ENCODE measurements at regions not wholly inside any gene's neighbourhood (a gene's known extent, or its start where the extent isn't known, plus 50 kb on each side); places are given as distances from the start of the nearest gene placed in this dataset.

GRCh38 chr2:56444339-56444738 is 260.5 kb downstream of the CCDC85A start:
- Histone ChIP-seq H2AFZ (ENCODE audit: low read length, unreplicated experiment) (no peak overlapping the region), H3K79me2 (ENCODE audit: control insufficient read depth, insufficient read depth, low read length, unreplicated experiment) (no peaks in the 10 kb centered on the region), H3K27ac (ENCODE audit: low read depth, low read length) (no peak overlapping the region), H3K4me3 (ENCODE audit: low read depth, low read length) (no peak overlapping the region), H3K4me1 (ENCODE audit: control insufficient read depth, insufficient read depth, low read length, unreplicated experiment) (peaks cover 11% of the 10 kb centered on the region), H3K27me3 (ENCODE audit: insufficient read depth, low read length) (no peaks in the 10 kb centered on the region), H3K36me3 (ENCODE audit: insufficient read depth, low read length) (no peaks in the 10 kb centered on the region)

GRCh38 chr2:56448403-56449001 is 264.7 kb downstream of the CCDC85A start:
- Histone ChIP-seq H3K4me1 (ENCODE audit: control insufficient read depth, insufficient read depth, low read length, unreplicated experiment) (peaks cover 11% of the 10 kb centered on the region), H3K4me3 (ENCODE audit: low read depth, low read length) (no peak overlapping the region; the same call in 1 of the 2 replicates), H3K27ac (ENCODE audit: low read depth, low read length) (no peak overlapping the region), H3K36me3 (ENCODE audit: insufficient read depth, low read length) (no peaks in the 10 kb centered on the region), H3K79me2 (ENCODE audit: control insufficient read depth, insufficient read depth, low read length, unreplicated experiment) (no peaks in the 10 kb centered on the region), H3K27me3 (ENCODE audit: insufficient read depth, low read length) (no peaks in the 10 kb centered on the region), H2AFZ (ENCODE audit: low read length, unreplicated experiment) (peak overlapping the region; percentile 33)

DNA sequence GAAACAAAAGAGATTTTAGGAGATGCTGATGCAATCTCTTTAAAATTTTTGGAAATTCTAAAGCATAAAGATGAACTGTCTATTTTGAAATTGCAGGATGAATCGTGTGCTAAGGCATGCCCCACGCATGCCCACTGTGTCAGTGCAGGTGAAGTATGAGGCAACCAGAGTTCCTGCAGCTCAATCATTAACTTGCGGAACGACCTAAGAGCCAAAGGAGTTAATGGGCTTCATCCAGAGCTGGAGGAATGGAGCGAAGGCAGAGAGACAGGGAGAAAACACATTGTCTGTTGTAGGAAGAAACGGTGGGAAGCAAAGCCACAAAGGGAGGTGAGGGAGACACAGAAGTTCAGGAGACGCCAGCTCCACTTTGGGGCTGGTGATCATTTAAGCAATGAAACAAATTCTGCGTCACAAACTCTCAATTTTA is 265.2 kb downstream of the CCDC85A start:
- Histone ChIP-seq H3K4me1 (ENCODE audit: control insufficient read depth, insufficient read depth, low read length, unreplicated experiment) (peaks cover 11% of the 10 kb centered on the region), H2AFZ (ENCODE audit: low read length, unreplicated experiment) (peak overlapping the region; percentile 33)

GRCh38 chr2:56449449-56449860 is 265.7 kb downstream of the CCDC85A start:
- Histone ChIP-seq H3K27ac (ENCODE audit: low read depth, low read length) (no peak overlapping the region), H3K4me1 (ENCODE audit: control insufficient read depth, insufficient read depth, low read length, unreplicated experiment) (peaks cover 11% of the 10 kb centered on the region), H3K79me2 (ENCODE audit: control insufficient read depth, insufficient read depth, low read length, unreplicated experiment) (no peaks in the 10 kb centered on the region), H3K4me3 (ENCODE audit: low read depth, low read length) (no peak overlapping the region), H3K27me3 (ENCODE audit: insufficient read depth, low read length) (no peaks in the 10 kb centered on the region), H2AFZ (ENCODE audit: low read length, unreplicated experiment) (no peak overlapping the region), H3K36me3 (ENCODE audit: insufficient read depth, low read length) (no peaks in the 10 kb centered on the region)

More for the DNA sequence above, 265.2 kb downstream of the CCDC85A start:
- Histone ChIP-seq H3K36me3 (ENCODE audit: insufficient read depth, low read length) (no peaks in the 10 kb centered on the region), H3K79me2 (ENCODE audit: control insufficient read depth, insufficient read depth, low read length, unreplicated experiment) (no peaks in the 10 kb centered on the region), H3K27ac (ENCODE audit: low read depth, low read length) (no peak overlapping the region), H3K27me3 (ENCODE audit: insufficient read depth, low read length) (no peaks in the 10 kb centered on the region), H3K4me3 (ENCODE audit: low read depth, low read length) (peak overlapping the region; percentile 34; the same call in 1 of the 2 replicates)

DNA sequence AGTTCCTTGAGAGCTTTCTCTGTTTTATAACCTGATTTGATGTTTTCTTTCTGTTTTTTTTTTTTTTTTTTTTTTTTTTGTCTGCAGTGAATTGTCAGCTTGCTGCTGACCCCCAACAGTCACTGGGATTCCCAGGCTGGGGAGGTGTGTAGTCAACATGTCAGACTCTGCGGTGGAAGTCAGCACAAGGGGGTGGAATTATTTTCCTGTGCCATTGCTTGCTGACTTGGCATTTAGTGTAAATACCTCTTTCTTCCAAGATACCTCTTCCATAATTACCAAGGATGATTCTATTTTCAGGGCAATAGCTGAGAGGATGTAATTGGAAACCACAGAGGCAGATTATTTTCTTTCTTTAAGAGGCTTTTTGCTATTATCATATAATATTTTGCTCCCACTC is 266.3 kb downstream of the CCDC85A start:
- Histone ChIP-seq H3K4me1 (ENCODE audit: control insufficient read depth, insufficient read depth, low read length, unreplicated experiment) (peaks cover 11% of the 10 kb centered on the region), H3K36me3 (ENCODE audit: insufficient read depth, low read length) (no peaks in the 10 kb centered on the region), H3K27ac (ENCODE audit: low read depth, low read length) (no peak overlapping the region), H2AFZ (ENCODE audit: low read length, unreplicated experiment) (no peak overlapping the region), H3K79me2 (ENCODE audit: control insufficient read depth, insufficient read depth, low read length, unreplicated experiment) (no peaks in the 10 kb centered on the region), H3K4me3 (ENCODE audit: low read depth, low read length) (no peak overlapping the region), H3K27me3 (ENCODE audit: insufficient read depth, low read length) (no peaks in the 10 kb centered on the region)

- Histone ChIP-seq H3K79me2 (ENCODE audit: control insufficient read depth, insufficient read depth, low read length, unreplicated experiment) (no peaks in the 10 kb centered on the region), H2AFZ (ENCODE audit: low read length, unreplicated experiment) (no peak overlapping the region), H3K4me1 (ENCODE audit: control insufficient read depth, insufficient read depth, low read length, unreplicated experiment) (peaks cover 11% of the 10 kb centered on the region), H3K4me3 (ENCODE audit: low read depth, low read length) (no peak overlapping the region), H3K27me3 (ENCODE audit: insufficient read depth, low read length) (no peaks in the 10 kb centered on the region), H3K36me3 (ENCODE audit: insufficient read depth, low read length) (no peaks in the 10 kb centered on the region), H3K27ac (ENCODE audit: low read depth, low read length) (no peak overlapping the region)
These were observed 267.0 kb downstream of the CCDC85A start for GRCh38 chr2:56450772-56451171.

GRCh38 chr2:56455642-56456041 is 271.9 kb downstream of the CCDC85A start:
- Histone ChIP-seq H2AFZ (ENCODE audit: low read length, unreplicated experiment) (no peak overlapping the region), H3K4me3 (ENCODE audit: low read depth, low read length) (no peak overlapping the region), H3K36me3 (ENCODE audit: insufficient read depth, low read length) (no peaks in the 10 kb centered on the region), H3K27ac (ENCODE audit: low read depth, low read length) (no peak overlapping the region), H3K27me3 (ENCODE audit: insufficient read depth, low read length) (no peaks in the 10 kb centered on the region), H3K4me1 (ENCODE audit: control insufficient read depth, insufficient read depth, low read length, unreplicated experiment) (no peaks in the 10 kb centered on the region), H3K79me2 (ENCODE audit: control insufficient read depth, insufficient read depth, low read length, unreplicated experiment) (no peaks in the 10 kb centered on the region)

- no peak overlapping the region for H3K27ac ChIP-seq (ENCODE audit: low read depth, low read length)
- no peaks in the 10 kb centered on the region for H3K36me3 ChIP-seq (ENCODE audit: insufficient read depth, low read length)
- no peaks in the 10 kb centered on the region for H3K27me3 ChIP-seq (ENCODE audit: insufficient read depth, low read length)
- no peaks in the 10 kb centered on the region for H3K79me2 ChIP-seq (ENCODE audit: control insufficient read depth, insufficient read depth, low read length, unreplicated experiment)
- H3K4me3 ChIP-seq (ENCODE audit: low read depth, low read length), result no peak overlapping the region
- H2AFZ ChIP-seq (ENCODE audit: low read length, unreplicated experiment), result no peak overlapping the region
- no peaks in the 10 kb centered on the region for H3K4me1 ChIP-seq (ENCODE audit: control insufficient read depth, insufficient read depth, low read length, unreplicated experiment)
These were observed 273.0 kb downstream of the CCDC85A start for GRCh38 chr2:56456791-56457190.

DNA sequence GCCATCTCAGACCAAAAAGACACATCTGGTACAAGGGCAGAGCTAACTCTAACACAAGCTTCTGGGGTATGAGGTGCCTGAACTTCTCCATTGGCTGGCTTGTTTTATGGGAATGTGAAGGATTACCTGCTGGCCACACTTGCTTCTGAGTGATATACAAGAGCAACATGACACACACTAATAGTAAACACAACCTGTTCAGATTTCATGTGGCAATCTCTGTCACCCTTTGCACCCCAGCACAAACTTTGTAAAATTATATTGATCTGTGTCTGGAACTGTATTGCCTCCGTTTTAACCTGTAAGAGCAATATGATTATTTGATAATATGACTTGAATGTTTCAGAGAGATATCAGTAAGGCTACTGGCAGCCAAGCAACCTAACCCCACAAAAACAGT is 276.7 kb downstream of the CCDC85A start:
- H3K4me1 ChIP-seq (ENCODE audit: control insufficient read depth, insufficient read depth, low read length, unreplicated experiment), result peaks cover 3% of the 10 kb centered on the region
- no peaks in the 10 kb centered on the region for H3K79me2 ChIP-seq (ENCODE audit: control insufficient read depth, insufficient read depth, low read length, unreplicated experiment)
- H3K27me3 ChIP-seq (ENCODE audit: insufficient read depth, low read length), result no peaks in the 10 kb centered on the region
- H2AFZ ChIP-seq (ENCODE audit: low read length, unreplicated experiment), result no peak overlapping the region
- no peak overlapping the region for H3K4me3 ChIP-seq (ENCODE audit: low read depth, low read length)
- no peak overlapping the region for H3K27ac ChIP-seq (ENCODE audit: low read depth, low read length)
- H3K36me3 ChIP-seq (ENCODE audit: insufficient read depth, low read length), result no peaks in the 10 kb centered on the region

DNA sequence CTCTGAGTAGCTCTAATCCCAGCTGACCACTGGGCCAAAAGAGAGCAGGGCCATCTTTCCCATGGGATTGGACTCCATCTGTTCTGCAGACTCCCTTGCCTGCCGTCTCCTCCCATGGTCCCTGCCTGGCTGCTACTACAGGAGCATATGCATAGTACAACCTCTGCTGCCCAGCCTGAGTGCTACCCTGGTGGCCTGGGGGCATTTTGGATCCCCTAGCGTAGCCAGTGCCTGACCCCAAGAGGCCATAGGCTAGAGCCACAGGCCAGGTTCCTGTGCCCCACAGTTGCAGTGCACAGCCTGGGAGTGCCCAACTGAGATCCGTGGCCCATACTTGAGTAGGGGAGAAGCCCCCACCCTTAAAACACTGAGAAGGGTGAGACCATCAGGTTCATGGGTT is 280.3 kb downstream of the CCDC85A start:
- H3K27me3 ChIP-seq (ENCODE audit: insufficient read depth, low read length), result no peaks in the 10 kb centered on the region
- no peaks in the 10 kb centered on the region for H3K36me3 ChIP-seq (ENCODE audit: insufficient read depth, low read length)
- no peaks in the 10 kb centered on the region for H3K79me2 ChIP-seq (ENCODE audit: control insufficient read depth, insufficient read depth, low read length, unreplicated experiment)
- H3K4me3 ChIP-seq (ENCODE audit: low read depth, low read length), result no peak overlapping the region
- H3K27ac ChIP-seq (ENCODE audit: low read depth, low read length), result no peak overlapping the region
- no peak overlapping the region for H2AFZ ChIP-seq (ENCODE audit: low read length, unreplicated experiment)
- H3K4me1 ChIP-seq (ENCODE audit: control insufficient read depth, insufficient read depth, low read length, unreplicated experiment), result peaks cover 3% of the 10 kb centered on the region

GRCh38 chr2:56464613-56465012 is 280.8 kb downstream of the CCDC85A start:
- no peak overlapping the region for H3K27ac ChIP-seq (ENCODE audit: low read depth, low read length)
- no peak overlapping the region for H3K4me3 ChIP-seq (ENCODE audit: low read depth, low read length)
- peaks cover 3% of the 10 kb centered on the region for H3K4me1 ChIP-seq (ENCODE audit: control insufficient read depth, insufficient read depth, low read length, unreplicated experiment)
- no peak overlapping the region for H2AFZ ChIP-seq (ENCODE audit: low read length, unreplicated experiment)
- no peaks in the 10 kb centered on the region for H3K36me3 ChIP-seq (ENCODE audit: insufficient read depth, low read length)
- H3K79me2 ChIP-seq (ENCODE audit: control insufficient read depth, insufficient read depth, low read length, unreplicated experiment), result no peaks in the 10 kb centered on the region
- H3K27me3 ChIP-seq (ENCODE audit: insufficient read depth, low read length), result no peaks in the 10 kb centered on the region
